ENCODE measurements at regions not wholly inside any gene's neighbourhood (a gene's known extent, or its start where the extent isn't known, plus 50 kb on each side); places are given as distances from the start of the nearest gene placed in this dataset.

DNA sequence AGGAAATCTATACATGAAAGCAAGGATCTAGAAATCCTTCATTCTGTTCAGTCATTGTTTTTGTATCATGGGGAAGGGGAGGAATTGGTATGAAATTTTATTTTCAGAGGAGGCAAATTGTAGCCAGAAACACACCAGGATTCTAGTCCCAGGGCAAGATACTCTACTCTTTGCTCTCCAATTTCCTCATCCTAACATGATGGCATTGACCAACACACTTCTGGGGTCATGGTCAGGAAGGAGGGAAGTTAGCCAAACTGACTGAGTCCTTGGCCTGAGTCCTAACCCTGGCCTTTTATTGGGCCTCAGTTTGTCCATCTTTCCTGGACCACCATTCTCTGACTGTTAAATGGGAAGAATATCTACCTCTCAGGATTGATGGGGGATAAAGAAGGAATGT, 65.5 kb downstream of the BBS10 start:
- TF ChIP-seq CTCF (IDR thresholded peaks at IDR 0.05) (no peak), POLR2A (IDR thresholded peaks at IDR 0.05) (no peak), POLR2AphosphoS5 (IDR thresholded peaks at IDR 0.05) (no peak), EP300 (IDR thresholded peaks at IDR 0.05) (no peak)

All from upper lobe of left lung (tissue), 4 donors.